Karpas-422 (cell line): ENCODE measurements at regions not wholly inside any gene's neighbourhood (a gene's known extent, or its start where the extent isn't known, plus 50 kb on each side); places are given as distances from the start of the nearest gene placed in this dataset.

ENCODE experiments used
- DNase-seq: peaks from one replicate; pipeline ENCODE4 v3.0.0-alpha.2; 2015
- H2AFZ ChIP-seq: fragments of 200-600 bp; sonication (generic); 2 replicates; pipeline ENCODE4 v1.6.1; 2014; ENCODE audit warnings: antibody characterized with exemption, low read length, mixed read lengths
- H3K27ac ChIP-seq: fragments of 200-600 bp; sonication (generic); 2 replicates; pipeline ENCODE4 v1.5.1; 2014; ENCODE audit warnings: mild to moderate bottlenecking, low read length, moderate library complexity
- H3K27me3 ChIP-seq: fragments of 200-600 bp; sonication (generic); 2 replicates; pipeline ENCODE4 v1.6.1; 2014; ENCODE audit warnings: low read length, mixed read lengths
- H3K36me3 ChIP-seq: fragments of 200-600 bp; sonication (generic); 2 replicates; pipeline ENCODE4 v1.6.1; 2014; ENCODE audit warnings: low read length, mixed read lengths; ENCODE audit not compliant: insufficient read depth
- H3K4me1 ChIP-seq: fragments of 200-600 bp; sonication (generic); 2 replicates; pipeline ENCODE4 v1.6.1; 2014; ENCODE audit warnings: mild to moderate bottlenecking, low read length, mixed read lengths
- H3K4me2 ChIP-seq: fragments of 200-600 bp; sonication (generic); 2 replicates; pipeline ENCODE4 v1.6.1; 2014; ENCODE audit warnings: low read length, low read depth, mild to moderate bottlenecking; ENCODE audit not compliant: poor library complexity, severe bottlenecking
- H3K4me3 ChIP-seq: fragments of 200-600 bp; sonication (generic); 2 replicates; pipeline ENCODE4 v1.5.1; 2014; ENCODE audit warnings: mild to moderate bottlenecking, antibody characterized with exemption, low read length, mixed read lengths
- H3K79me2 ChIP-seq: fragments of 200-600 bp; sonication (generic); 2 replicates; pipeline ENCODE4 v1.6.1; 2014; ENCODE audit warnings: mild to moderate bottlenecking, low read length, mixed read lengths
- H3K9ac ChIP-seq: fragments of 200-600 bp; sonication (generic); 2 replicates; pipeline ENCODE4 v1.6.0; 2014; ENCODE audit warnings: low read length
- H3K9me2 ChIP-seq: fragments of 200-600 bp; sonication (generic), shearing (Covaris generic); replicated peaks from 2 replicates; pipeline ENCODE4 v1.6.0; 2014; ENCODE audit warnings: mild to moderate bottlenecking, low read length, moderate library complexity; ENCODE audit not compliant: insufficient read depth
- H3K9me3 ChIP-seq: fragments of 300-700, 200-600 bp; sonication (generic); 2 replicates; pipeline ENCODE4 v1.6.1; 2014; ENCODE audit warnings: low read length, mixed read lengths
- H4K20me1 ChIP-seq: fragments of 200-600 bp; sonication (generic); 2 replicates; pipeline ENCODE4 v1.6.1; 2014; ENCODE audit warnings: mild to moderate bottlenecking, antibody characterized with exemption, low read length, low read depth; ENCODE audit not compliant: insufficient read depth

DNA sequence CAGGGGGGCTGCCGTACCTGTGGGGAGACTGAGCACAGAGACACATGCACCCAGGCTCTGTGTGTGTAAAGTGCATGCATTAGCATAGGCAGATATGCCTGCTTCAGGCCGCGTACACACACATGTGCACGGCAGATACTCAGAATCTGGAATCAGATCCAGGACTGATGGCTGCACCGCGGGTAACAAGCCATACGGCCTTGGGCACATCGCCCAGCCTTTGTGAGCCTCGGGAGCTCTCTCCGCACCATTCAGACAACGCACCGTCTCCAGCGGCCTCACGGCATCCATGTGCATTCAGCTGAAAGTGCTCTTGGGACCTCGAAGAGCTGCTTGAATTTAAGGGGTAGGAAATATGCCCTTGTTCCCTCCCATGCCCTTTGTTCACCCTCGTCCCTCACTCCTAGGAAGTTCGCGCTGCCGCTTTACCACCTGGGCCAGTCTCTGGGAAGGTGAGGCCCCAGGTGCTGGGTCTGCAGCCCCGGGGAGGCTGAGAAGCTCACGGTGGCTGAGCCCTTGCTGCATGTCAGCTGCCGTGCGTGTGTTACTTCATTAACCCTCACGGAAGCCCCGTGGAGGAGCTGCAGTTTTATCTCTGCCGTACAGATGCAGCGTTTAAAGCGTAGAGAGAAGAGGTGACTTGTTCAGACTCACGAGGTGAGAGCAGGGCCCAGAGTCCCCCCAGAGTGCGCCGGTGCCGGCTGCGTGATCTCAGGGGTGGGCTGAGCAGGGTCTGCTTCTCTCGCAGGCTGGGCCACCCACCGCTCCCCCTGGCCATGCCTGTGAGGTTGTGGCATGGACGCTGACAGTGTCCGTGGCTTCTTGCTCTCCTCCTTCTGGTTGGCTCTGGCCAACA, 377.7 kb upstream of the MYT1L start:
- H3K79me2 ChIP-seq: no peaks in the 10 kb centered on the region
- 0 out of 2 replicates have a peak overlapping the region, but pooled peaks have one; percentile 69 for H2AFZ ChIP-seq
- peak overlapping the region; percentile 90 for H3K27ac ChIP-seq
- H3K27me3 ChIP-seq: no peaks in the 10 kb centered on the region
- H3K4me2 ChIP-seq: peak overlapping the region; percentile 80
- peaks cover 48% of the 10 kb centered on the region for H3K4me1 ChIP-seq
- no peaks in the 10 kb centered on the region for H3K9me3 ChIP-seq
- H4K20me1 ChIP-seq: no peaks in the 10 kb centered on the region
- peak overlapping the region; percentile 63; the same call in 1 of the 2 replicates for H3K4me3 ChIP-seq
- peak overlapping the region; percentile 69; the same call in 1 of the 2 replicates for H3K9ac ChIP-seq
- no peak for DNase-seq
- H3K9me2 ChIP-seq: no peaks in the 10 kb centered on the region
- no peaks in the 10 kb centered on the region for H3K36me3 ChIP-seq

DNA sequence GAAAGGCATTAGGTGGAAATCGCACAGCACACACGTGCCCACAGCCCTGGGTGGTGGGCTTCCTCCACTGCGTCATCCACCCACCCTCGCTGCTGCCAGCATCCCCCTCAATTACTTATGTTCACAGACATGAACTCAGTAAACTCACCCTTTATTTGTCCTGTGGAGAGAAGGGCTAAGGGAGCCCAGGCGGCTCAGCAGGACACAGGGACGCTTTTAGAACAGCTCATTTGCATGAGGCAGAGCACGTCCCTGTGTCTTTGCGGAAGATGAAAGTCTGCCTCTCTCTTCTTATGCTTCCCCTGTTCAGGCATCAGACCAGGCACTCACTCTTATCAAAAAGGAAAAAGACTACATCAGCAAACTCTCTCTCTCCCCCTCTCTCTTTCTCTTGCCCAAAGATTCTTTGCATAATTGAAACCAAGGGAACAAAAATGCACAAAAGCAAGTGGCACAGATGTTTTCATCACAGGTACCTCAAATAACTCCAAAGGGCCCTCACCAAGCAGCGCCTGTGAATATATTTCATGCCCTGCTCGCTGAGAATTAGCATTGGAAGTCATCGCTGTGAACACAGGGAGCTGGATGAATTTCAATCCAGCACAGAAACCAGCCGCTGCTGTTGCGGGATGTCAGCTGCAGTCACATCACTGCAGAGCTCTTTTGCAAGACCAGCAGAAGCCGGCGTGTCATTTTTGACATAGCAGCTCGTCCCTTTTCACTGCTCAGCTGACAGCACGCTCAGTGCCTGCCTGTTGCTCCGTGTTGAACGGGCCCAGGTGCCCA, 376.3 kb upstream of the MYT1L start:
- H3K9me2 ChIP-seq: no peaks in the 10 kb centered on the region
- no peaks in the 10 kb centered on the region for H3K79me2 ChIP-seq
- peak overlapping the region; percentile 80 for H3K4me2 ChIP-seq
- no peaks in the 10 kb centered on the region for H3K27me3 ChIP-seq
- H3K9me3 ChIP-seq: no peaks in the 10 kb centered on the region
- H3K27ac ChIP-seq: peak overlapping the region; percentile 90
- no peaks in the 10 kb centered on the region for H4K20me1 ChIP-seq
- H3K9ac ChIP-seq: peak overlapping the region; percentile 69
- peaks cover 48% of the 10 kb centered on the region for H3K4me1 ChIP-seq
- H3K36me3 ChIP-seq: no peaks in the 10 kb centered on the region
- peak overlapping the region; percentile 69; the same call in 1 of the 2 replicates for H2AFZ ChIP-seq
- peak overlapping the region; percentile 63 for H3K4me3 ChIP-seq
- DNase-seq: peak; percentile 86

DNA sequence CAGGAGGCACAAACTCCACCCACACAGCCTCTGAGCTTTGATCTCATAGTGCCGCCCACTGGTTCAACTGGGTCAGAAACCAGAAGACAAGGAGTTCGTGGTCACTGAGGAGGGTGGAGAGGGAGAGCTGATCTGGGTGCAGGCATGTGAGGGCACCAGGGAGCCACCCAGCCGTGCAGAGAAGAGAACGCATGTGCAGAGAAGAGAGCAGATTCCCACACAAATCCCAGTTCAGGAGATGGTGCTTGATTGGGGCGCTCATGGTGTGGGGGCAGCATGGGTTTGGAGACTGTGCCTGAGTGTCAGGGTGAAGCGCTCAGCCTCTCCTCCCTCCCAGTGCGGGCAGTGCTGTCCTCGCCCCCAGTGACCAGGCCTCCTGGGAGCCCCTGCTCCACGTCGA, 375.2 kb upstream of the MYT1L start:
- no peaks in the 10 kb centered on the region for H3K27me3 ChIP-seq
- H3K9ac ChIP-seq: peak overlapping the region; percentile 69
- H3K9me3 ChIP-seq: no peaks in the 10 kb centered on the region
- H2AFZ ChIP-seq: no peak overlapping the region
- peak; percentile 49 for DNase-seq
- H3K4me3 ChIP-seq: peak overlapping the region; percentile 63; the same call in 1 of the 2 replicates
- H3K4me2 ChIP-seq: peak overlapping the region; percentile 80
- no peak overlapping the region for H3K27ac ChIP-seq
- H3K9me2 ChIP-seq: no peaks in the 10 kb centered on the region
- H4K20me1 ChIP-seq: no peaks in the 10 kb centered on the region
- H3K4me1 ChIP-seq: peaks cover 48% of the 10 kb centered on the region
- no peaks in the 10 kb centered on the region for H3K79me2 ChIP-seq
- H3K36me3 ChIP-seq: no peaks in the 10 kb centered on the region

DNA sequence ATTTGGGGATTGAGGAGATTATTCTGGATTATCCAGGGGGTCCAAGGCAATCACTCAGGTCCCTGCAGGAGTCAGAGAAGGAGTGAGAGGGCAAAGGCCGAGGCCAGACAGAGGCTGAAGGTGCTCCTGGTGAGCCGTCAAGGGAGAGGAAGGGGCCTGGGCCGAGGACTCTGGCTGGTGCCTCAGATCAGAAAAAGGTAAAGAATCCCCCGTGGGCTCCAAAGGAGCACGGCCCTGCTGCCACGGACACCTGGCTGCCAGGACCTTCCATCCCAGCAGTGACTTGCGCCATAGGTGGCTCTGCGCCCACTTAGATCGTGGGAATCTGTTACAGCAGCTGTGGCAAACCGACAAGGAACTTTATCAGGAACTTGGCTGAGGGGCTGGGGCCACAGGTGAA, 374.8 kb upstream of the MYT1L start:
- no peaks in the 10 kb centered on the region for H3K9me3 ChIP-seq
- no peaks in the 10 kb centered on the region for H3K36me3 ChIP-seq
- H4K20me1 ChIP-seq: no peaks in the 10 kb centered on the region
- H3K9me2 ChIP-seq: no peaks in the 10 kb centered on the region
- no peaks in the 10 kb centered on the region for H3K79me2 ChIP-seq
- H3K4me3 ChIP-seq: no peak overlapping the region
- DNase-seq: no peak
- no peak overlapping the region for H3K9ac ChIP-seq
- H3K27ac ChIP-seq: no peak overlapping the region
- H3K27me3 ChIP-seq: no peaks in the 10 kb centered on the region
- no peak overlapping the region for H2AFZ ChIP-seq
- H3K4me2 ChIP-seq: no peak overlapping the region
- peaks cover 48% of the 10 kb centered on the region for H3K4me1 ChIP-seq

DNA sequence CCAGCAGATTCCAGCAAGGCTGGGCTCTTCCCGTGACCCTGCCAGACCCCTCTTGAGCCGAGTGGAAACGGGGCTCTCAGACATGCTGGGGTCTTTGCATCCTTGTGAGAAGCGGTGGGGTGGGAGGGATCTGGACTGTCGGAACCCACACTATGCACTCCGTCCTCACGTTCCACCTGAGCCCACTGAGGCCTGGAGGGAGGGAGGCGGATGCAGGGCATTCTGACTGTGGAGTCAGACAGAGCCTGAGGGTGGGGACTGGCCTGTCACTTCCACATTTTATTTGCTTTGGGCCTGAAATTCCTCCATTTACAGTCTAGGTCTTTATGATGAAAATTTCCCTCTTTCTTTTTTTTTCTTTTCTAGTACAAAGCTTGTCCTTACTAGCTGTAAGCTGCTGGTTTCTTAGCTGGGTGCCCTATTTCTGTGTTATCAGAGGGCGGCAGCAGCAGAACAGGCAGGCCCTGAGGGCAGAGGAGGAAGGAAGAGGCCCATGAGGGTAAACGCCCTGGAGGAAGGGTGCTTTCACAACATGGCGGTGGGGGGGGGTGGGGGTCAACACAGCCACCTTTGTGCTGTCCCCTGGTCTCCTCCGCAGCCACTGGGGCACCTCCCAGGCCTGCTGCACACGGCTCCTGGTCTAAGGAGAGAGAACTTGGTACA, 373.5 kb upstream of the MYT1L start:
- no peak overlapping the region for H3K27ac ChIP-seq
- H2AFZ ChIP-seq: no peak overlapping the region
- no peaks in the 10 kb centered on the region for H3K27me3 ChIP-seq
- H4K20me1 ChIP-seq: no peaks in the 10 kb centered on the region
- no peak overlapping the region for H3K9ac ChIP-seq
- H3K9me2 ChIP-seq: no peaks in the 10 kb centered on the region
- H3K4me2 ChIP-seq: no peak overlapping the region
- H3K4me1 ChIP-seq: peaks cover 48% of the 10 kb centered on the region
- no peak overlapping the region for H3K4me3 ChIP-seq
- DNase-seq: no peak
- H3K9me3 ChIP-seq: no peaks in the 10 kb centered on the region
- H3K79me2 ChIP-seq: no peaks in the 10 kb centered on the region
- H3K36me3 ChIP-seq: no peaks in the 10 kb centered on the region

DNA sequence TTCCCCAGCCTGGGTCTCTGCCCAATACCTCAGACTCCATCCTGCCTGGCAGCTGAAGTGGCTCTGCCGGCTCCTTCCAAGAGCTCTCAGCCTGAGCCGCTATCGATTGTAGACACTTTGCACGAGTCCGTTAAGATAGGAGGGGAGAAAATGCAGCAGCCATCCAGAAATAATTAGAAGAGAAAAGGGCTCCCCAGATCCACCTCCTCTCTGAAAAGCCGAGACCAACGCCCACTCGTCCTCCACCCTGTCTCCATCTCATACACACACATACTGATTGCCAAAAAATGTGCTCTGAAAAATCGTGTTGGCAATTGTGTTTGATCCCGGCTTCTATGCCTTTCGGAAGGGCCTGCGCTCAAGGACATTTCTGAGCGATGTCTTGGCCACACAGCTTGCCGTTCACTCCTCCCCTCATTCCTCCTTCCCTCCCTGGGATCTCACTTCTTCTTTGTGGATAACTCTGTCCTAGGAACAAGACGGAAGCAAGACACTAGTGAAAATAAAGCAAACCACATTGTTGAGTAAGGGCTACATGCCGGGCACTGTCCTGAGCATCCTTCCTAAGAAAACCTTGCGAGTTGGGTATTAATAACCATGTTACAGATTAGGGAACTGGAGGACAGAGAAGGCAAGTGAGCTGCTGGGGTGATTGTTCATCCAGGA, 372.8 kb upstream of the MYT1L start:
- Histone ChIP-seq H4K20me1 (no peaks in the 10 kb centered on the region), H2AFZ (no peak overlapping the region), H3K4me2 (no peak overlapping the region), H3K4me3 (no peak overlapping the region), H3K36me3 (no peaks in the 10 kb centered on the region), H3K9me2 (no peaks in the 10 kb centered on the region), H3K79me2 (no peaks in the 10 kb centered on the region), H3K4me1 (peaks cover 45% of the 10 kb centered on the region), H3K27me3 (no peaks in the 10 kb centered on the region), H3K9ac (no peak overlapping the region), H3K27ac (no peak overlapping the region), H3K9me3 (no peaks in the 10 kb centered on the region)
- no peak for DNase-seq

DNA sequence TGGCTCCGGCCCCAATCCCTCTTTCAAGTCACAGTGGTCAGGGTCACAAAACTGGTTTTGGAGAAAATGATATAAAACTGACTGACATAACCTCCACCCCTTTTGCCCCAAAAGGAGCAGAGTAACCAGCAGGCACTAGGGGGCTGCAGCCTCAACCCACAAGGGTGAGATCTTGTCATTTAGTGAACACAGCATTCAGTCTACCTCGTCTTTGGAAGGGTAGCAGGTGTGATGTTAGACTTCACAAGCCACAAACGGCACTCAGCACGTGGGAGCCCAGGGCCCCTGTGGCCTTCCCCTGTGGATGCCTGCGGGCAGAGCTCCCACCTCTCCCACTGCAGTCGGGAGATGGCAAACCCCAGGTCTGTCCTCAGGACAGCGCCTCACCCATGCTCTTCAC, 372.1 kb upstream of the MYT1L start:
- Histone ChIP-seq H3K4me1 (peaks cover 38% of the 10 kb centered on the region), H3K79me2 (no peaks in the 10 kb centered on the region), H3K36me3 (no peaks in the 10 kb centered on the region), H3K9me3 (no peaks in the 10 kb centered on the region), H2AFZ (no peak overlapping the region), H3K4me3 (no peak overlapping the region), H4K20me1 (no peaks in the 10 kb centered on the region), H3K9ac (no peak overlapping the region), H3K27me3 (no peaks in the 10 kb centered on the region), H3K9me2 (no peaks in the 10 kb centered on the region), H3K27ac (no peak overlapping the region), H3K4me2 (no peak overlapping the region)
- peak; percentile 58 for DNase-seq
